Hematopoietic multipotent progenitor cell (in vitro differentiated cells): ENCODE measurements at regions not wholly inside any gene's neighbourhood (a gene's known extent, or its start where the extent isn't known, plus 50 kb on each side); places are given as distances from the start of the nearest gene placed in this dataset.
"Not testable (repeated sequence)": the region's sequence is repeated elsewhere in the genome, so short reads cannot be mapped to it uniquely, and the experiment has no call there.

Source experiments
- DNase-seq, 3 donors: peaks; one replicate each; pipeline ENCODE4 v3.0.0-alpha.2; 2011 to 2015; ENCODE audit warnings: low read depth in 2 of 3, low spot score in 2 of 3

DNA sequence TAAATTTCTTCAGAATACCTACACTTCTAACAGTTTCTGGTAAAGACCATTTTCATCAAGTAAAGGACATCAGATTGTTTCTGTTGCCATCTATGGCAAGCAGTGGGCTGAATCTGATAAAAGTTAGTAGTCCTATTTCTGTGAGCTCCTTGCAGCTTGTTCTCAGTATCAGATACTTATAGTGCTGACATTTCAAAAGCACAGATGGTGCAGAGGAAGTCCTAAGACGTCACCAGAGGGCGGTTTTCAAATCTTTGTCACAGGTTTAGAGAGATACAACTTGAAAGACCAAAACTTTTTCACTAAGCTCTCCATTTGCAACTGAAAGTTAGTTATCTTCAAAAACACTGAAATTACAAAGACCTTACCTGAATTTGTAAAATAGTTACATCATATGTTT, 719.8 kb downstream of the SLITRK1 start:
- DNase-seq = peak in 1 of 3 donors; percentile 42

GRCh38 chr13:83153848-83154247, 728.4 kb downstream of the SLITRK1 start:
- peak in 2 of 3 donors; percentile 76 to 95 for DNase-seq

DNA sequence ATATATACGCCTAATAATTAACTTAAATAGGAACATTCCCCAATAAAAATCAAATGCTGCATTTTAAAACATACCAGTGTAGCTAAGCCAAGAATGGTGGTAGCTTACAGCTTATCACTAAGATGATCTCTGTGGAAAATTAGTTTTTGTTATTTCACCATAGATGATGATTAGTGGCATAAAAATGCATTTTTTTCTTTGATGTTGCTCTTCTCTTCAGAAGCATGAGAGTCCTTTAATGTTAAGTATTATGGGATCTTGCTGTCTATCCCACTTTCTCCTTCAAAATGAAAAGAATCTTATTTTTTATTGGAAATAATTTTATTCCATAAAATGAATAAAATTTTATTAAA, 731.0 kb downstream of the SLITRK1 start:
- DNase-seq = no peak

- DNase-seq = no peak
Measured at GRCh38 chr13:83150616-83151307, 731.5 kb downstream of the SLITRK1 start.

- no peak for DNase-seq
Measured at GRCh38 chr13:83136660-83137059, 745.6 kb downstream of the SLITRK1 start.

- DNase-seq = no peak
Measured at GRCh38 chr13:83125791-83126190, 756.5 kb downstream of the SLITRK1 start.

- no peak for DNase-seq
Measured at GRCh38 chr13:83121896-83122295, 760.4 kb downstream of the SLITRK1 start.

DNA sequence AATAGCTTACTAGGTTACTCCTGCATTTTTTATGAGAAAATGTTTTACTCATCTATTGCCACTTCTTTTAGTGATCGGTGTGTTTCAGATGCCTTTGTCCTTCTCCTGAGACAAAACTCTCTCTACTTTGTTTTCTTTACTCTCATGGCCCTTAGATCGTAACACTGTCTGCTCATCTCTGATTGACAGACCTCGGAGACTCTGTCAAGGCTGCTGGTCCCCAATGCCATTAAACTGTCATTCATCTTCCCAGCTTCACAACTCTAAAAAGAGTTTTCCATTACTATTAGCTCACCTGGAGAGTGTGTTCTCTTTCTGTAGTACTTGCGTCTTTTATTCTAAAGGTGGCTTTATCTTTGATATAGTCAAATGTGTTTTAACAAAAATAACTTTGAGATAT, 765.2 kb downstream of the SLITRK1 start:
- no peak for DNase-seq

- not testable (repeated sequence) for DNase-seq
Measured at GRCh38 chr13:83101574-83102247, 780.6 kb downstream of the SLITRK1 start.

DNA sequence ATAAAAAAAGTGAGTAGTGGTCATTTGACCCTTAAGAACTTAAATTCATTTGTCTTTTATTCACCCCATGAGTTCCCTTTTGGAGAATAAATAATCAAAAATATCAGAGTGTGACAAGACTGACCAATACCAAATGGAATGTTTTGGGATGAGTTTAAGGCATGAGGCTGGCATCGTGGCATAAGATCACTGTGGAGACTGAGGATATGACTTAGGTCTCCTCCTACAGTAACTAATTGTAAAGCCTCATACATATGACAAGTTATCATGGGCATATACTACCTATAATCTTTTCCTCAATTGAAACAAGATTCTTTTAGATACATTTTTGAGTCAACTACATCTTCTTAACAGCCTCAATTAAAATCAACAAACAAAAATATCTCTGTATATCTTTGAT, 782.0 kb downstream of the SLITRK1 start:
- DNase-seq = no peak

- no peak for DNase-seq
Measured at GRCh38 chr13:83088858-83089257, 793.4 kb downstream of the SLITRK1 start.

DNA sequence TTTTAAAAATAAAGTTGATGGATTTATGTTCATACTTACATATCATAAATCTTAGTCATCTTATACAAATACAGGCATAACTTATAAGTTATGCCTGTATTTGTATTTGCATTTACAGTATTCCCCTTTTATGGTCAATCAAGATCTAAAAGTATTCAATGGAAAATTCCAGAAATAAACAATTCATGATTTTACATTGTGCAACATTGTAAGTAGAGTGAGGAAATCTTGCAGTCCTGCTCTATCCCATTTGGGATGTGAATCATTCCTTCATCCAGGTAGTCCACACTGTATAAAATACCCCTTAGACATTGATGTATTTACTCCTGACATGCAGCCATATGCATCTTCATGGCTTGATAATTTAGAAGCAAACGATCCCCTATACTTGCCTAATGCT, 795.3 kb downstream of the SLITRK1 start:
- no peak for DNase-seq

DNA sequence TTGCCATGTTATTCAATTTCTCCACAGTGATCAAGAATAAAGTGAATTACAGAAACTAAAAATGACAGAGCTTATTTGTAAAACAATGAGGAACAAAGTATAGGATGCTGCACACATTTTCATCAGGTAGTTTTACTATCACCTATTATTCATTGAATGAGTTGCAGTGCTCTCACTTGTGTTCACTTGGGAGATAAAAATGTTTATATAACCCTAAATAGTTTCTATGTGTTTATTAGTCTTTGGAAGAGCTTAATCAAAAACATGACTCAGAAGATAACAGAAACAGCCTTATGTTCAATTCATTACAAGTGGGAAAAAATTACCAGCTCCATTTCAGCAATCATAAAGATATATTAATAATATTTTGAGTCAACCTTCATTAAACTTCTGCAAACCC, 796.2 kb downstream of the SLITRK1 start:
- no peak for DNase-seq

DNA sequence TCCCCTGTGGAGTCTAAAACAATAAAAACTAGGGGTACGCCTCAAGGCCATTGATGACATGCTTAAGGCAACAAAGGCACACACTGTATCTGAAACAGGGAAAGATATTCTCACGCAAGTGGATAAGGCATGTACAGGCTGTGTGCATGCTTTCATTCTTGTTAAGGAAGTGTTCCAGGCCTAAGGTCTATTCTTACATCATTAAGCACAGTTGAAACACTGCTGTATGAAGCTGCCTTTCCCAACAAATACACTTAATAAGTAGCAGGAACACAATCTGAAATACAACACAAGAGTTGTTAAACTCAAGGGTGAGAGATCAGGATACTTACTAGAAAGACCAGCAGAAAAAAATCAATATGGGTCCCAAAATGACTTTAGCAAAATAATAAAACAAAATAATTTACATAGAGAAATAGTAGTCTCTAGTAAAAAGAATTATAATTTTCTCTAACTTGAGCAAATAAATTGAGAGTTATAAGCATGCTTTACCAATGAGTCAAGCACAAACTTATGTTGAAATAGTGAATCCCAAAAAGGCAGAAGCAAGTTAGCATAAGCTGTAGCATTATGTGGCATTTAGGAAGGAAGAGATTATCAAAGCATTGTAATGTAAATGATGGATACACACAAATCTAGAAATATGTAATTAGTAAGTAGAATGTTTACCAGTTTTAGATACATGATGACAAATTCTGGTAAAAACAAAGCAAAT, 796.9 kb downstream of the SLITRK1 start:
- DNase-seq = no peak

- no peak for DNase-seq
Measured at GRCh38 chr13:83077499-83077898, 804.8 kb downstream of the SLITRK1 start.

- not testable (repeated sequence) for DNase-seq
Measured at GRCh38 chr13:83073930-83074329, 808.3 kb downstream of the SLITRK1 start.

GRCh38 chr13:83065108-83065507, 817.2 kb downstream of the SLITRK1 start:
- no peak for DNase-seq

DNA sequence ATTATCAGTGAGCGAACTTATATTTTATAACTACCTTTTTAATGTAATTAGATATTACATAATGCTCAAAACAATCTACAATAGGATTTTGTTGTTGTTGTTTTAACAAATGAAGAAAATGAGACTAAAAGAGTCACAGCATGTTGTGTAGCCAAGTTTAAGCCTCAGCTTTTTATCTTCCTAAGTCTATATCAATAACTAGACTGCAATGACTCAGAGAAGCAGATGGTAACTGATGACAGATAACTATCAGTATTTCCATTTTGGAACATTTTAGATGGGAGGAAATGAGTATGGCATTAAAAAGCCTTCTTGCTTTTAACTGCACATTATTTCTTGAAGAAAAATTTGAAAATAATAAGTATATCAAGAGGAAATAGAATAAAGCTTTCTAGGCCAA, 825.2 kb downstream of the SLITRK1 start:
- no peak for DNase-seq

- no peak for DNase-seq
Measured at GRCh38 chr13:83056269-83056668, 826.0 kb downstream of the SLITRK1 start.

GRCh38 chr13:83048419-83048818, 833.9 kb downstream of the SLITRK1 start:
- no peak for DNase-seq

DNA sequence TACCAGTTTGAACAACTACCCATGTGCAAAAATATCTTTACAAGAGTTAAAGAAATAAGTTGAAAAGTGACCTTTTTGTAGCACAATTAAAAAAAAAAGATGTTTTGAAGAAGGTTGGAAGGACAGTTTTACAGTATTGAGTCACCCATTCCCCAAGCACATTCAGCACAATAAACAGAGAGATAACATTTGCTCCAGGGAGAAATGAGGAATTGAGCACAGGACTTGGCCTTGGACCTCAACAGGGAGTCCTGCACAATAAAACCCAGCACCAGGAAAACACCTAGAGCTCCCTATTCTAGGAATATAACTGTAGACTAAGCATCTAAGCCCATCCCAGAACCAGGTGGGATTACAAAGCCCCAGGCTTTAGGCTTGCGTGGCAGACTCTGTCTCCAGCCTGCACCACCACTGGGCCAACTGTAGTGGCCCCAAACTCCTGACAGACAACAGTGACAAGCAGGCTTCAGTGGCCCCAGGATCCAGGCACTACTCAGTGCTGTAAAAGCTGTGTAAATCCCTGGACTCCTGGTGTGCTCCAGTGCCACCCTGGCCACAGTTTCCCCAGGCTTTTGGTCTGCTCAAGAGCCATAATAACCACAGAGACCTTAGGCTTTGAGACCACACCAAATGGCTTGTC, 857.2 kb downstream of the SLITRK1 start:
- no peak for DNase-seq
